ENCODE measurements at regions not wholly inside any gene's neighbourhood (a gene's known extent, or its start where the extent isn't known, plus 50 kb on each side); places are given as distances from the start of the nearest gene placed in this dataset.

GRCh38 chr7:136205956-136206355, 228.8 kb upstream of the MTPN start:
- Histone ChIP-seq H3K27me3 (ENCODE audit: control insufficient read depth, insufficient read depth, low read length) (no peaks in the 10 kb centered on the region), H3K4me3 (ENCODE audit: low read depth, low read length) (no peak overlapping the region), H3K36me3 (ENCODE audit: control insufficient read depth, insufficient read depth, low read length) (no peaks in the 10 kb centered on the region)
- DNase-seq (ENCODE audit: low read depth) (no peak), FAIRE-seq (no peak)
- TF ChIP-seq CTCF (IDR thresholded peaks at IDR 0.05; ENCODE audit: insufficient read depth, low read length, severe bottlenecking), result no peak

- Histone ChIP-seq H3K4me3 (ENCODE audit: low read depth, low read length) (no peak overlapping the region), H3K27me3 (ENCODE audit: control insufficient read depth, insufficient read depth, low read length) (no peaks in the 10 kb centered on the region), H3K36me3 (ENCODE audit: control insufficient read depth, insufficient read depth, low read length) (no peaks in the 10 kb centered on the region)
- FAIRE-seq, result no peak
- TF ChIP-seq CTCF (IDR thresholded peaks at IDR 0.05; ENCODE audit: insufficient read depth, low read length, severe bottlenecking), result no peak
- no peak for DNase-seq (ENCODE audit: low read depth)
Measured at GRCh38 chr7:136198168-136198567, 221.0 kb upstream of the MTPN start.

GRCh38 chr7:136194878-136195277, 217.7 kb upstream of the MTPN start:
- no peaks in the 10 kb centered on the region for H3K36me3 ChIP-seq (ENCODE audit: control insufficient read depth, insufficient read depth, low read length)
- no peak overlapping the region for H3K4me3 ChIP-seq (ENCODE audit: low read depth, low read length)

GRCh38 chr7:136193940-136194339, 216.8 kb upstream of the MTPN start:
- no peak for DNase-seq (ENCODE audit: low read depth)
- no peaks in the 10 kb centered on the region for H3K36me3 ChIP-seq (ENCODE audit: control insufficient read depth, insufficient read depth, low read length)

More at GRCh38 chr7:136194878-136195277, 217.7 kb upstream of the MTPN start:
- no peak for TF ChIP-seq CTCF (IDR thresholded peaks at IDR 0.05; ENCODE audit: insufficient read depth, low read length, severe bottlenecking)
- DNase-seq (ENCODE audit: low read depth) (no peak), FAIRE-seq (no peak)
- no peaks in the 10 kb centered on the region for H3K27me3 ChIP-seq (ENCODE audit: control insufficient read depth, insufficient read depth, low read length)

GRCh38 chr7:136189506-136189998, 212.4 kb upstream of the MTPN start:
- no peaks in the 10 kb centered on the region for H3K36me3 ChIP-seq (ENCODE audit: control insufficient read depth, insufficient read depth, low read length)
- no peak for TF ChIP-seq CTCF (IDR thresholded peaks at IDR 0.05; ENCODE audit: insufficient read depth, low read length, severe bottlenecking)
- peak; percentile 36 for FAIRE-seq
- H3K4me3 ChIP-seq (ENCODE audit: low read depth, low read length), result no peak overlapping the region
- H3K27me3 ChIP-seq (ENCODE audit: control insufficient read depth, insufficient read depth, low read length), result no peaks in the 10 kb centered on the region
- DNase-seq (ENCODE audit: low read depth), result no peak

More at GRCh38 chr7:136193940-136194339, 216.8 kb upstream of the MTPN start:
- no peak for FAIRE-seq
- Histone ChIP-seq H3K4me3 (ENCODE audit: low read depth, low read length) (no peak overlapping the region), H3K27me3 (ENCODE audit: control insufficient read depth, insufficient read depth, low read length) (no peaks in the 10 kb centered on the region)
- no peak for TF ChIP-seq CTCF (IDR thresholded peaks at IDR 0.05; ENCODE audit: insufficient read depth, low read length, severe bottlenecking)

GRCh38 chr7:136186281-136186680, 209.1 kb upstream of the MTPN start:
- DNase-seq (ENCODE audit: low read depth) (no peak), FAIRE-seq (no peak)
- TF ChIP-seq CTCF (IDR thresholded peaks at IDR 0.05; ENCODE audit: insufficient read depth, low read length, severe bottlenecking), result no peak
- Histone ChIP-seq H3K27me3 (ENCODE audit: control insufficient read depth, insufficient read depth, low read length) (no peaks in the 10 kb centered on the region), H3K4me3 (ENCODE audit: low read depth, low read length) (no peak overlapping the region), H3K36me3 (ENCODE audit: control insufficient read depth, insufficient read depth, low read length) (no peaks in the 10 kb centered on the region)

Data from bronchial epithelial cell (primary cell).